Choroid plexus epithelial cell (primary cell): ENCODE measurements at regions not wholly inside any gene's neighbourhood (a gene's known extent, or its start where the extent isn't known, plus 50 kb on each side); places are given as distances from the start of the nearest gene placed in this dataset.

Source experiments
- DNase-seq: peaks from one replicate; pipeline ENCODE4 v3.0.0-alpha.2; 2010; ENCODE audit warnings: low read depth
- H3K4me3 ChIP-seq: 2 replicates; pipeline ENCODE4 v1.5.1; 2011; ENCODE audit warnings: low read depth, mild to moderate bottlenecking, control low read depth, low read length, moderate library complexity
- CTCF ChIP-seq: conservative IDR thresholded peaks from 2 replicates; pipeline ENCODE4 v1.5.1; 2011; ENCODE audit warnings: low read depth, mild to moderate bottlenecking, control low read depth, inconsistent platforms, low read length, moderate library complexity

- no peak for TF ChIP-seq CTCF
- no peak overlapping the region for H3K4me3 ChIP-seq
Observed at GRCh38 chr2:144091622-144092021, 428.3 kb downstream of the ZEB2 start.

GRCh38 chr2:144088863-144089262 is 431.1 kb downstream of the ZEB2 start:
- DNase-seq: no peak
- H3K4me3 ChIP-seq: no peak overlapping the region
- no peak for TF ChIP-seq CTCF

More at GRCh38 chr2:144091622-144092021, 428.3 kb downstream of the ZEB2 start:
- no peak for DNase-seq

- DNase-seq: peak; percentile 46
- H3K4me3 ChIP-seq: no peak overlapping the region
- no peak for TF ChIP-seq CTCF
Observed at GRCh38 chr2:144086965-144087364, 433.0 kb downstream of the ZEB2 start.

- DNase-seq: peak; percentile 16
- TF ChIP-seq CTCF: no peak
- no peak overlapping the region for H3K4me3 ChIP-seq
Observed at GRCh38 chr2:144085016-144085415, 434.9 kb downstream of the ZEB2 start.

GRCh38 chr2:144084114-144084661 is 435.7 kb downstream of the ZEB2 start:
- DNase-seq: peak; percentile 85
- H3K4me3 ChIP-seq: no peak overlapping the region
- no peak for TF ChIP-seq CTCF

- TF ChIP-seq CTCF: no peak
- H3K4me3 ChIP-seq: no peak overlapping the region
- peak; percentile 36 for DNase-seq
Observed at GRCh38 chr2:144083211-144083610, 436.7 kb downstream of the ZEB2 start.

- TF ChIP-seq CTCF: no peak
- no peak for DNase-seq
- no peak overlapping the region for H3K4me3 ChIP-seq
Observed at GRCh38 chr2:144082777-144083176, 437.1 kb downstream of the ZEB2 start.
